H54 (cell line): ENCODE measurements at regions not wholly inside any gene's neighbourhood (a gene's known extent, or its start where the extent isn't known, plus 50 kb on each side); places are given as distances from the start of the nearest gene placed in this dataset.
"Not testable (repeated sequence)": the region's sequence is repeated elsewhere in the genome, so short reads cannot be mapped to it uniquely, and the experiment has no call there.

ENCODE experiments used
- DNase-seq: peaks from one replicate; pipeline ENCODE4 v3.0.0; 2011; ENCODE audit warnings: low spot score, mixed read lengths; ENCODE audit not compliant: insufficient read length
- FAIRE-seq: peaks from 3 replicates; lab custom pipeline; 2011; peaks lifted over from hg19 to GRCh38; lab: Jason Lieb, UNC

GRCh38 chr2:111269761-111270323 lies 149.1 kb downstream of the BCL2L11 start:
- FAIRE-seq, result not testable (repeated sequence)

GRCh38 chr2:111270569-111270968 lies 149.9 kb downstream of the BCL2L11 start:
- FAIRE-seq, DNase-seq: not testable (repeated sequence)

More at GRCh38 chr2:111269761-111270323, 149.1 kb downstream of the BCL2L11 start:
- DNase-seq, result not testable (repeated sequence)

GRCh38 chr2:111271647-111272304 lies 151.1 kb downstream of the BCL2L11 start:
- peak; percentile 84 for FAIRE-seq
- DNase-seq, result not testable (repeated sequence)

DNA sequence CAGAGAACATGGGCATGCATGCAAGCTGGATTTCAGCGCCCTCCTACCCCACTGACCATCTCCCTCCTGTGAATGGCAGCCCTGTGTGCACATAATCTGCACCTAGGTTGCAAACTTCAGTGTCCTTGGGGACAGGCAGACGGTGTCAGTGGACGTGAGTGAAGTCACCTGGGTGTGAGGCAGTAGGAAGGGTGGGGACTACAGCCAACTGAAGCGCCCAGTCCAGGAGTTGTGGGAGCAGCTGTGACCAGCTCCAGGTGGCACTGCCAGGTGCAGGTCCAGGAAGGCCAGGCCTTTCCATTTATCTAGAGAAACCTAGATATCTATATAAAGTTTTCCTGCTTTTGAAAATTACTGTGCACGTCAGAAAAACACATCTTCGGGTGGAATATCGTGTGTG lies 152.3 kb downstream of the BCL2L11 start:
- not testable (repeated sequence) for FAIRE-seq, DNase-seq

DNA sequence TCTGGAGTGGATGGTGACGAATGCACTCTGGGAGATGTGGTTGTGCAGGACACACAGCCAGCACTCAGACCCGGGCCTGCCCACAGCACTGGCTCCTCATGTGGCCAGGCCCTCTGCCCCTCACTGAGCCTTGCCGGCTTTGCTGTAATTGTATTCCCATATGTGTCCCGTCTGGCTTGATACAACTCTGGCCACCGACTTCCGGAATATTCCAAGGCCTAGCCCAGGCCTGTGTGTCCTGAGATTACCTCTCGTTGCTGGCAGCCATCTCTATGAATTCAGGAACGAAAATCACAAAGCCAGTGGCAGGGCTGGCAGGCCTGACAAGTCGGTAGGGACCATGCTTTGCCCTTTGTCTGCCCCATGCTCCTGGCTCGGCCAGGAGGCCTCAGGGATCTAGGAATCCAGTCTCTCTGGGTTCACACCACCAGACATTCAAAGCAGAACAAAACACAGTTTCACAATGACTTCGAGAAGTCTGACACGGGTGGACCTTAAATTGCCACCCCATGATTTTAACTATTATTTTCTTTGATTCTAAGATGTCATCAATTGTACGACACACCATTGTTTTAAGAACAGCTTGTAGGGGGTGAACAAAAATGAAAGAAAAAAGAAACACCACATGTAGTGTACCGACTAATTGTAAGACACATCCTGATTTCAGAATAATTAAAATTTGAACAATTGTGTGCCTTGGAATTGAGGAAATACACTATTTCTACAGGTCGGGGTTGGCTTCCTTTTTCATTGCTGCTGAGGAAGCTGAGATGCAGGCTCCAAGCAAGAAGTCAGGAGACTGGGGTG lies 154.5 kb downstream of the BCL2L11 start:
- DNase-seq, FAIRE-seq: not testable (repeated sequence)

GRCh38 chr2:111275854-111276171 lies 155.1 kb downstream of the BCL2L11 start:
- not testable (repeated sequence) for FAIRE-seq, DNase-seq

DNA sequence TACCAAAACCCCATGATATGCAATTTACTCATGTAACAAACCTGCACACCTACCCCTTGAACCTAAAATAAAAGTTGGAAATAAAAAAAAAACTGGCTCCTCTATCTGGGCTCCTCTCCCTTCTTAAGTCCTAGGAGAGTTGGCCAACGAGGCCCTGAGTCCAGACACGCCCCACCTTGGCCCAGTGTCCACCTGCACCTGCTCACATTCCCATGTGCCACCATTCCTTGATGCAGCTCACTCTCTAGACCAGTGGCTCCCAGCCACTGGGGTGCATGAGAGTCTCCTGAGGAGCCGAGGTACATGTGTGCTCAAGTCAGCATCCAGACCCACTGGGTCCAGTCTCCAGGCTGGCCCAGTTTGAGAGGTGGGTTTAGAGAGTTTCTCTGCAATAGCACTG lies 157.4 kb downstream of the BCL2L11 start:
- not testable (repeated sequence) for DNase-seq, FAIRE-seq

- not testable (repeated sequence) for DNase-seq
- peak; percentile 15 for FAIRE-seq
These were observed 160.1 kb downstream of the BCL2L11 start for GRCh38 chr2:111280709-111281286.

- not testable (repeated sequence) for DNase-seq, FAIRE-seq
These were observed 161.4 kb downstream of the BCL2L11 start for GRCh38 chr2:111282162-111282561.

DNA sequence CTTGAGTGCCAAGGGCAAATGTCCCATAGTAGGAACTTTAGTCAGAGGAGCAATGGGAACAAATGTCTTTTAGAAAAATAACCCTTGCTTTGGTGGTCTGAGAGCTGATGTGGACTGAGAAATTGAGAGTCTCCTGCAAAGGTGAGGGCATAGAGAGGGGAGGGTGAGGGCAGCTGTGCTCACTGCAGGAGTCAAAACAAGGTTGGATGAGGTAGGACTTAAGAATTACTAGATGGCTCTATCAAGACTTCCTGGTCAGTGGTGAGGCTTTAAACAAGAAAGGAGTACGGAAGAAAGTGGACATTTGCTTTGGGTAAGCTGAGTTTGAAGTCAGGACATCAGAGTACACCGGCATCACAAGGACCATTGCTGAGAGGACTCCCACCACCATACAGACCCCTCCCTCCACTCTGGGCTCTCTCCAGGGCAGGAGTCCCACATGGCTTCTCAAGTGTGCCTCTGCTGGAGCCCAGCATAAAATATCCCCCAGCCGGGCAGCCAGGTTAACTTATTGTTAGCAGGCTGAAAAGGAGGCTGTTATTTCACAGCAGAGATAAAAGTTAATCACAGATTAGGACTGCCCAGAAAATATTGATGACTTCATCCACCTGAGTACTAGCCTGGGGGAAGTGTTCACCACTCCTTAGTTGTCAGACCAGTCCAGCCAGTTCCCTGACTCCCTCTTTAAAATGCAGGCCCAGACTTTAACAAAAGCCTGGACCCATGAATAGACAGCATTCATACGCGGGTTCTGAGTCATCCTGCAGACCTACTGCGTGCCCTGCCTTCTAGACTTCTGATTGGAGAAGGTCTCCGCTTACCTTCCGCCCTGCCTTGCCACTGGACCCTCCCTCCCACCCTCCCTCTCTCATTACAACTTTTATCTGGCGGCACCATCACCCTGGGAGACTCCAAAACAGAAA lies 167.2 kb downstream of the BCL2L11 start:
- FAIRE-seq, DNase-seq: not testable (repeated sequence)

- not testable (repeated sequence) for DNase-seq, FAIRE-seq
These were observed 169.7 kb downstream of the BCL2L11 start for GRCh38 chr2:111290370-111290769.

GRCh38 chr2:111291566-111291965 lies 170.9 kb downstream of the BCL2L11 start:
- DNase-seq, FAIRE-seq: not testable (repeated sequence)

GRCh38 chr2:111292232-111292968 lies 171.7 kb downstream of the BCL2L11 start:
- not testable (repeated sequence) for DNase-seq, FAIRE-seq

DNA sequence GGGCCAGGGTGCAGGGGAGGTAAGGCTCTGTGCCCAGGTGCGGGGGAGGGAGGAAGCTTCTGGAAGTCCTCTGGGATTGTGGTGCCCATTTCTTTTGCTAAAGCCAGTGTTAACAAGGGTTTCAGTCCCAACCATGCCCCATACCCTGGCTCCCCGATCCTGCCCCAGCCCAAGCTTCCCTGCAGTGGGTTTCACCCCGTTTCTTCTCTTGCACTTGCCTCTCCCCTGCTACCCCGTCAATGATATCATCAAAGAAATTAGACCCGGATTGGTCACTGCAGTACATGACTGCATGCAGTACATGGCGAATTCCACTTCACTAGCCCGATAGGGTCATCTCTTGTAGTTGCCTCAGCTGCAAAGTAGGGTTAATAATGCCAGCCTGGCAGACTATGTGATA lies 174.0 kb downstream of the BCL2L11 start:
- FAIRE-seq, DNase-seq: not testable (repeated sequence)

- not testable (repeated sequence) for DNase-seq, FAIRE-seq
These were observed 175.5 kb downstream of the BCL2L11 start for GRCh38 chr2:111296122-111296804.

DNA sequence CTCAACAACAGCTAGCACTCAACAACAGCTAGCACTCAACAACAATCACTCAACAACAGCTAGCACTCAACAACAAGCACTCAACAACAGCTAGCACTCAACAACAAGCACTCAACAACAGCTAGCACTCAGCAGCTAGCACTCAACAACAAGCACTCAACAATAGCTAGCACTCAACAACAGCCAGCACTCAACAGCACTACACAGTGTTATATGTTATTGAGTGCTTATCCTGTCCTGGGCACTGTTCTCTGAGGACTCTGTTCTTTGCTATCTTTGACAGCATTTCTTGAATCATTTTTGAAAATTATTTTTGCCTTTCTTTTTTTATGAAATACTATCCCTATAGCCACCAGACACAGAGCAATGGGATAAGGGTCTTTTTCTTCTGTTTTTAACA lies 176.4 kb downstream of the BCL2L11 start:
- DNase-seq, FAIRE-seq: not testable (repeated sequence)

DNA sequence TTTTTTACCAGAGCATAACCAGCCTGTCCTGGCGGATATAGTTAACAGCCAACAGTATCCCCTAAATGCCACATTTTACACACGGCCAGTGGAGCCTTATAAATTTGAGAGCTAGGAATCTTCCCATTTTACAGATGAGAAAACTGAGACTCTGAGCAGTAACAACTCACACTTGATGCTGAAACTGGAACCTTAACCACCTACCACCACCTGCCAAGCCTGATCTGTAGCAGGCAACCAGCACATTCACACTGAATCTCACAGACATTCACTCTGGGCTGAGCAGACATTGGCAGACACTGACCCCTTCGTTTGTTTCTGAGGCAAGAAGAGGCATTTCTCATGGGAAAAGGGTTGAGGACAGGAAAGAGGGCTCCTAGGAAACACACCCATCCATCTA lies 178.2 kb downstream of the BCL2L11 start:
- not testable (repeated sequence) for FAIRE-seq, DNase-seq

GRCh38 chr2:111299635-111300034 lies 178.9 kb downstream of the BCL2L11 start:
- DNase-seq, FAIRE-seq: not testable (repeated sequence)
